Psoas muscle (tissue), 7 donors: ENCODE measurements at regions not wholly inside any gene's neighbourhood (a gene's known extent, or its start where the extent isn't known, plus 50 kb on each side); places are given as distances from the start of the nearest gene placed in this dataset.

Source experiments
- ATAC-seq, 4 donors: fragments of 200-7000 bp; cut with Tn5 transposase; one replicate each; pipeline ENCODE4 v1.9.1; 2020; ENCODE audit warnings: moderate library complexity in 3 of 4, mild to moderate bottlenecking in 2 of 4
- DNase-seq, 2 donors: peaks; one replicate each; pipeline ENCODE4 v3.0.0-alpha.2; 2020
- H3K27ac ChIP-seq: fragments of 200-600 bp; one replicate; pipeline ENCODE4 v1.8.0; 2022
- H3K27me3 ChIP-seq, 3 donors: fragments of 200-600 bp in 1 of 3; one replicate each; pipeline versions ENCODE4 v1.6.1 to v1.8.0; 2013 to 2022; ENCODE audit warnings: low read length in 2 of 3, mild to moderate bottlenecking in 2 of 3, moderate library complexity in 1 of 3; ENCODE audit not compliant: insufficient read depth in 3 of 3
- H3K36me3 ChIP-seq, 2 donors: fragments of 200-600 bp in 1 of 2; one replicate each; pipeline versions ENCODE4 v1.6.1 to v1.8.0; 2013 to 2022; ENCODE audit warnings: low read depth in 1 of 2, mild to moderate bottlenecking in 1 of 2, moderate library complexity in 1 of 2; ENCODE audit not compliant: insufficient read depth in 1 of 2
- H3K4me1 ChIP-seq: fragments of 200-600 bp; one replicate; pipeline ENCODE4 v1.8.0; 2022
- H3K4me3 ChIP-seq: fragments of 200-600 bp; one replicate; pipeline ENCODE4 v1.8.0; 2022; ENCODE audit warnings: mild to moderate bottlenecking
- H3K9me3 ChIP-seq: fragments of 200-600 bp; one replicate; pipeline ENCODE4 v1.8.0; 2022
- WGBS, 3 donors: extraction: QIAGEN DNeasy Blood & Tissue Kit; methylation state at CpG; one replicate each; pipeline versions ENCODE4 v1.1.6 to v1.1.7; 2013; 5-methylcytosine and 5-hydroxymethylcytosine counted together
- intact Hi-C, 2 donors: fragments of 100-400 bp; cut with DNase I; formaldehyde crosslinking; loops; one replicate each; pipeline versions ENCODE4 v1.11.0 to v1.14.2; 2022
- TF ChIP-seq, protein P1 (sequence below): fragments of 200-600 bp; IDR thresholded peaks from one replicate; pipeline ENCODE4 v1.8.0; 2022; ENCODE audit warnings: antibody characterized with exemption
- donor health status: healthy with polysubstance abuse.
- donor health status: DM: no; HTN: no; CAD: no; lungs with moderate emphysema.
- donor health status: Bipolar disorder and iron deficiency.
- donor health status: healthy.
- donor health status: DM: yes; HTN: yes; CAD: no.
- donor health status: DM: no; HTN: no; CAD: no.
- donor health status: DM: yes; HTN: yes; CAD: no.

DNA sequence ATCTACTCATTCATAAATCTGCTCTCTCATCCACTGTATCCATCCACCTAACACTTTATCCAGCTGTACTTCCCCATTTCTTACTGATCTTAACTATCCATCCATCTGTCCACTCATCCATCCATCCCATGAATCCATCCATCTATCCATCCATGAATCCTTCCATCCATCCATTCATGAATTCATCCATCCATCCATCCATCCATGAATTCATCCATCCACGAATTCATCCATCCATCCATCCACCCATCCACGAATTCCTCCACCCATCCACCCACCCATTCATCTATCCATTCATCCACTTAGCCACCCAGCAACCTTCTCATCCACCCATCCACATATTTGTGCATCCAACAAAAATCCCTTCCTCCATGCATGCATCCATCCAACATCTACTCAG lies 128.6 kb upstream of the MYL2 start:
- 65 to 75% (median 68%) methylated on average over 2 of the region's 2 CpGs for WGBS, 3 donors
- Histone ChIP-seq H3K27me3 (peaks cover 0 to 4% (median 0%) of the 10 kb centered on the region in 3 donors), H3K27ac (no peak overlapping the region), H3K4me3 (no peak overlapping the region), H3K9me3 (no peaks in the 10 kb centered on the region), H3K4me1 (no peaks in the 10 kb centered on the region), H3K36me3 (no peaks in the 10 kb centered on the region)
- DNase-seq (no peak), ATAC-seq (no peak)
- TF ChIP-seq, protein P1, sequence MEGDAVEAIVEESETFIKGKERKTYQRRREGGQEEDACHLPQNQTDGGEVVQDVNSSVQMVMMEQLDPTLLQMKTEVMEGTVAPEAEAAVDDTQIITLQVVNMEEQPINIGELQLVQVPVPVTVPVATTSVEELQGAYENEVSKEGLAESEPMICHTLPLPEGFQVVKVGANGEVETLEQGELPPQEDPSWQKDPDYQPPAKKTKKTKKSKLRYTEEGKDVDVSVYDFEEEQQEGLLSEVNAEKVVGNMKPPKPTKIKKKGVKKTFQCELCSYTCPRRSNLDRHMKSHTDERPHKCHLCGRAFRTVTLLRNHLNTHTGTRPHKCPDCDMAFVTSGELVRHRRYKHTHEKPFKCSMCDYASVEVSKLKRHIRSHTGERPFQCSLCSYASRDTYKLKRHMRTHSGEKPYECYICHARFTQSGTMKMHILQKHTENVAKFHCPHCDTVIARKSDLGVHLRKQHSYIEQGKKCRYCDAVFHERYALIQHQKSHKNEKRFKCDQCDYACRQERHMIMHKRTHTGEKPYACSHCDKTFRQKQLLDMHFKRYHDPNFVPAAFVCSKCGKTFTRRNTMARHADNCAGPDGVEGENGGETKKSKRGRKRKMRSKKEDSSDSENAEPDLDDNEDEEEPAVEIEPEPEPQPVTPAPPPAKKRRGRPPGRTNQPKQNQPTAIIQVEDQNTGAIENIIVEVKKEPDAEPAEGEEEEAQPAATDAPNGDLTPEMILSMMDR = no peak
- intact Hi-C loops = no loop called here

DNA sequence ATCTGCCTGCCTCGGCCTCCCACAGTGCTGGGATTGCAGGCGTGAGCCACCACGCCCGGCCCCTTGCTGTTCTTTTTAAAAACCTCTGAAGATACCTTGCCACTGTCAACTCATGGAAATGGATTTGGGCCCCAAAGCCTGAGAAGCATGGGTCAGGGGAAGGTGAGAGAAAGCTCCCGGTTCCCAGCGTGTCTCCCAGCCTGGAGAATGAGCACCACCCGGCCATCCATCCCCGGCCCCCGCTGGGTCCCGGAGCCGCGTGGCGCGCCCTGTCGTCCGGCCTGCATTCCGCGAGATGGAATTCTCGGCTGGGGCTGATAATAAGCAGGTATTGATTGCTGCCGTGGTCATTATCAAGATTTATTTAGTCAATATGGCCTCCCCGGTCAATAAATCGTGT lies 126.5 kb upstream of the MYL2 start:
- Histone ChIP-seq H3K36me3 (no peaks in the 10 kb centered on the region), H3K27me3 (peaks cover 0 to 4% (median 0%) of the 10 kb centered on the region in 3 donors), H3K9me3 (no peaks in the 10 kb centered on the region), H3K27ac (no peak overlapping the region), H3K4me1 (no peaks in the 10 kb centered on the region), H3K4me3 (no peak overlapping the region)
- no peak for ATAC-seq
- intact Hi-C loops = no loop called here
- TF ChIP-seq, protein P1 = no peak
- no peak for DNase-seq
- WGBS, 3 donors = 73 to 76% (median 74%) methylated on average over 22 of the region's 22 CpGs

DNA sequence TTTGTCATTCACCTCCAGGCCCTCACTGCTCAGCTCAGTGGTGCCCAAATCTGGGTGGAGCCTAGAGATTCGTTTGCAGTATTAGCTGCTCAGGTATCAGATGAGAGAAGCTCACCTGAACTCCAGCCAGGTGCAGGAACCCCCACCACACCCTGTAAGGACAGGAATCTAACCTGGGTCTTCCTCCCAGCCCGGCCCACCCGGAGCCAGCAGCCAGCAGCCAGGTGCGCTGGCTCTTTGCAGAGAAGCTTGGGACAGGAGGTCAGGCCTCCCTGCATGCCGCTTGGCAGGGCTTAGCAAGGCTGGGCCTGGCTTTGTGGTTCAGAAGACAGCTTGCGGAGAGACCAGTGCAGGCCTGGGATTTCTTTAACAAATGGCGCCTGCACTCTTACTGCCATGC lies 125.6 kb upstream of the MYL2 start:
- Histone ChIP-seq H3K9me3 (no peaks in the 10 kb centered on the region), H3K36me3 (no peaks in the 10 kb centered on the region), H3K27me3 (peaks cover 0 to 4% (median 0%) of the 10 kb centered on the region in 3 donors), H3K4me1 (no peaks in the 10 kb centered on the region), H3K27ac (no peak overlapping the region), H3K4me3 (no peak overlapping the region)
- 79 to 85% (median 79%) methylated on average over 7 of the region's 7 CpGs for WGBS, 3 donors
- no peak for DNase-seq
- ATAC-seq = no peak
- TF ChIP-seq, protein P1 = no peak
- intact Hi-C loops = no loop called here

DNA sequence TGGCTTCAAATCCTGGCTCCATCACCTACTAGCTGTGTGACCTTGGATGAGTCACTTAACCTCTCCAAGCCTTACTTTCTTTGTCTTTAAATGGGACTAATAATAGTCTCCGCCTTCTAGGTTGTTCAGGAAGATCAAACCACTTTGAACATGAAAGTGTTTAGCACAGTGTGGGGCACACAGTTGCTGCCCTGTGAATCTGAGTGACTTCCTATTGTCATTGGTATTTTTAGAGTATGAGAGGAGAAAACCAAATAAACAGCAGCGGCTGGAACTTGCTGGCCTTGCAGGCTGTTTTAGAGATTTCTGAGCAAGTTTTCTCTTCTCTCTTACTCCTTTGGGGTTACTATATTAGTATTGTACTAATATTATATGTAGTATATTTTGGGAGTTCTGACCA lies 120.7 kb upstream of the MYL2 start:
- H3K27ac ChIP-seq = no peak overlapping the region
- ATAC-seq (no peak), DNase-seq (no peak)
- H3K4me3 ChIP-seq = no peak overlapping the region
- no peaks in the 10 kb centered on the region for H3K36me3 ChIP-seq
- WGBS, 3 donors = 78 to 85% (median 81%) methylated on average over 2 of the region's 2 CpGs
- TF ChIP-seq, protein P1 = no peak
- H3K9me3 ChIP-seq = no peaks in the 10 kb centered on the region
- intact Hi-C loops = no loop called here
- peaks cover 0 to 25% (median 4%) of the 10 kb centered on the region in 3 donors for H3K27me3 ChIP-seq
- H3K4me1 ChIP-seq = no peaks in the 10 kb centered on the region

DNA sequence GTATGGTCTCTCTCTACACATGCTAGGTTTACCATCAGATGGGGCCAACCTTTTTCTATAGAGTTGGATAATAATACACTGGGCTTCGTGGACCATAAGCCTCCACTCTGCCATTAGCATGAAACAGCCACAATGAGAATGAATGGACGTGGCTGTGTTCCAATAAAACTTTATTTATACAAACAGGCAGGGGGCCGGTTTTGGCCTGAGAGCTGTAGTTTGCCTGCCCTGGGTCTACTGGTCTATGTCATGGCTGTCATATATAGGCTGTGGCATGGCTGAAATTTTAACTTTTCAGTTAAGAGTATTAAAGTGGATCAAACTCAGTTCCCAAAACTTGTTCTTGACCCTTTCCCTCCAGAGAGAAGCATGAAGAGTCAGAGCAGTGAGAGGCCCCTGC lies 120.3 kb upstream of the MYL2 start:
- DNase-seq (no peak), ATAC-seq (no peak)
- WGBS, 3 donors = 79 to 87% (median 86%) methylated on average over 3 of the region's 3 CpGs
- Histone ChIP-seq H3K4me3 (no peak overlapping the region), H3K4me1 (no peaks in the 10 kb centered on the region), H3K9me3 (no peaks in the 10 kb centered on the region), H3K27me3 (peaks cover 0 to 29% (median 5%) of the 10 kb centered on the region in 3 donors), H3K36me3 (no peaks in the 10 kb centered on the region), H3K27ac (no peak overlapping the region)
- TF ChIP-seq, protein P1 = no peak
- intact Hi-C loops = no loop called here
